HPDE6-E6E7 (cell line): ENCODE measurements at regions not wholly inside any gene's neighbourhood (a gene's known extent, or its start where the extent isn't known, plus 50 kb on each side); places are given as distances from the start of the nearest gene placed in this dataset.
"Not testable (repeated sequence)": the region's sequence is repeated elsewhere in the genome, so short reads cannot be mapped to it uniquely, and the experiment has no call there.

Experiments used
- DNase-seq: peaks from one replicate; pipeline ENCODE4 v3.0.0; 2011; ENCODE audit warnings: missing footprints; ENCODE audit errors: extremely low spot score

DNA sequence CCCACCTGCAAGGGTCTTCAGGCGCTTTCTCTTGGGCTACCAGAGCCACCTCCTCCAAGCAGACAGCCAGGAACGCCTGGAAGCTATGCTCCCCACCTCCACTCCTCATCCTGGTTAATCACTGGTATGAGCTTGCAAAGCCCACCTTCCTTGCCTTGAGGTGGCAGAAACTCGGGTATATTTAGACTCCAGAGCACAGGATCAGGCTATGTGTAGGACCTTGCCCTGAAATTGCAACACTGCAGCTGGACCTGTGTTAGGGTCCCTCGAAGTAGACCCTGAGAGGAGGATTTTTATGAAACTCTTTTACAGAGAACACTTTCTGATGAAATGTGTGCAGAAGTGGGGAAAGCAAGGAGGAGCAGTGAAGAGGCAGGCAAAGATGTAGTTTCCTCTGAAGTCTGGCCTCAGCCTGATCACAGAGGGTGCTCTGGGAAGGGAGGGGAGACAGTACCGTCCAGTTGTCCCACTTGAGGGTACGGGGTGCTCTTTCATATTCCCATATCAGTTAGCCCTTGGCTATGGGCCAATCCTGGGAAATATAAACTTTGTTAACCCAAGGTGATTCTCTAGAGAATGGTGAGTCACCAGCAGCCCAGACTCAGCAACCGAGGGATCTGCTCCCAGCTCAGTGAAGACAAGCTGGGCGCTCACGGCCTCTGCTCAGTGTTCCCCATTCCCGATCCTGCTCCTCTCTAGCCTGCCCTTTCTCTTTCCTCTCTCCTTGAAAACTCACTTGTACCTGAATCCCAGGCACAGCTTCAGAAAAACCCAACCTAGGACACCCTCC, 157.9 kb downstream of the UQCRFS1 start:
- no peak for DNase-seq

DNA sequence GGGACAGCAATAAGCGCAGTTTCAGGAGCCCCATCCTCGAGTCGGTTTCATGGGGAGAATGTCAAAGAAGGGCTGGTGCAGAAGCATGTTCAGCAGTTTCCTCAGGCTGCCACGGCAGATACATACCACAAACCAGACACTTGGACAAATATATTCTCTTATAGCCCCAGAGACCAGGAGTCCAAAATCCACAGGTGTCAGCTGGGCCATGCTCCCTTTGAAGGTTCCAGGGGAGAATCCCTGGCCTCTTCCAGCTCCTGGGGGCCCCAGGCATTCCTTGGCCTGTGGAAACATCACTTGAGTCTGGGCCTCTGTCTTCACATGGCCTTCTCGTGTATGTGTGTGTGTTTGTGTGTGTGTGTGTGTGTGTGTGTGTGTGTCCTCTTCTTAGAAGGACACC, 164.1 kb downstream of the UQCRFS1 start:
- DNase-seq: no peak

DNA sequence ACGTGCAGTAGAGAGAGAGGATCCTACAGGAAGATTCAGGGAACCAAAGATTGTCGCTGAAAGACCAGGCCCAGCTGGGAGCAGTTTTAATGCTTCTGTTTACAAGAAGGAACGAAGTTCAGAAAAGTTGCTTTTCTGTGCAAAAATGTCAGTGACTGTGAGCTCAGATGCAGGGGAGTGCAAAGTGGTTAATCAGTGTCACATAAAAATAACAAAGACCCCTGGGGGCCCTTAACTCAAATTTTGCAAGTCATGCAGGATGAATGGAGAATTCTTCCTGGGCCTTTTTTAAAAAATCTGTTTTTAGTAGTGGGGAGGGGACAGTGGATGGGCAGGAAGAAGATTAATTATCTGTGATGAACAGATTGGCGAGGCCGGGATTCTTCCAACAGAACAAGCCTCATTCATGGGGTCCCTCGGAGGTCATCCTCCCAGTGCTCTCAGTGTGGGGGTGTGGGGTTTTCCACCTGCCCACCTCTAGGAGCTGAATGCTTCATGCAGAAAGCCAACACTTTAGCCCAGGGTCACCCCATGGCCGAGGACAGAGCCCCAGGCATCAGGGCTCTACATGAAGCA, 167.2 kb downstream of the UQCRFS1 start:
- no peak for DNase-seq

DNA sequence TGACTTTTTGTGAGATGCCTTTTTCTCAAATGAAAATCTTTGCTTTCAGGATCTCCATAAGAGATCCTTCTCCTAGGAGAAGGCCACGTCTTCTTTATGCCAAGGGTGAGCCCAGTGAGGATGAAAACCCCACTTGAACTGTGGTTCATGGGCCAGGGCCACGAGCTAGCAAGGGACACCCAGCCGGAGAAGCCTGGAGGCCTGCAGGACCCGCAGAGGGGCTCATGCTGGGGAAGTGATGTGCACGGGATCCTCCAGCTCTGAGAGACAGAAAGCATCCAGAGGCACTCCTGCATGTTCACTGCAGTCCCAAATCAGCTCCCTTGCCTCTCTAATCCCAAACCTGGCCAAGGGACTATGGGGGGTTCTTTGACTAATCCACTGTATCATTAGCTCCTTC, 168.9 kb downstream of the UQCRFS1 start:
- no peak for DNase-seq

DNA sequence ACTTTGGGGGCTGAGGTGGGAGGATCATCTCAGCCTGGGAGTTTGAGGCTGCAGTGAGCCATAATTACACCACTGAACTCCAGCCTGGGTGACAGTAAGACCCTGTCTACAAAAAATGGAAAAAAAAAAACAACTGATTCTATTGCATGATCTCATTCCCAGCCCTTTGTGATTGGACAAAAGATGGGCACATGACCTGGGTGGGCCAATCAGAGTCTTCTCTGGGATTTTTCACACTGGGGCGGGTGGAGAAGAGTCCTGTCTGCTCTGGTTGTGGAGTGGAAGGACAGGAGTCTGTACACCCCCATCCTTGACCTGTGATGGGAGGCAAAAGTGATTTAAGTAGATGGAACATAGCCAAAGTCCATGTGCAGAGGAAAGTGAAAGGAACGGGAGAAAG, 170.5 kb downstream of the UQCRFS1 start:
- DNase-seq: no peak

DNA sequence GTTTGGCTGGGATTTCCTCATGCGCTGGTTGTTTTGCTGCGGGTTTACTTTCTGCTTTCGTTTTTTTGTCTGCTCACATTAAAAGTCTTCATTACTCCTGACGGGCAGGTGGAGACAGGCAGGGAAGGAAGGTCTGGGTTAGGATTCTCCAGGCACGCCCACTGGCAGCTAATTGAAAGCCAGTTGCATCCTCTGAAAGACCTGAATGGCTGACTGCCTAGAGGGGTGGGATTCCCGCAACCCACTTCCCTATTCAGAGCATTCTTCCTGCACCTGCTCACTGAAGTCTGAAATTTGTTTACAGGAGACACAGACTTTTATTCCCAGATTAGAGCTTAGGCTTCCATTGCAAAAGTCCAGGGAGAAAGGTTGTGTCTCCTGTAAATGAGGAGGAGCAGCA, 172.0 kb downstream of the UQCRFS1 start:
- DNase-seq: no peak

DNA sequence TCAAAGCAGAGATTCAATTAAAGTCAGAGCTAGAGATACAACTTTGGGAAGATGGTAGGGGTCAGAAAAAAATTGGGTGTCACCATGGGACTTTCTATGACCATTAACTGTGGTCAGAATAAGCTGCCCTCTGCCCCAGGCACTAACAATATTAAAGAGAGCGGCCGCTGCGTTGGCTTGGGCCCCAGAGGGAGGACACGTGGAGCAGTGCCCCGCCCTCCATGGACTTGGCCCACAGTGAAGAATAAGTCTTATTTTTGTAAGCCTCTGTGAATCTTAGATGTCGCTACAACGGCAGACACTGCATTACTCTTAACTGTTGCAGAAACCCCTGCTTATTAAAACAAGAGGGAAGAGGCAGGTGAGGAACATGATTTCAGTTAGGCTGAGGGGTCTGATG, 172.7 kb downstream of the UQCRFS1 start:
- no peak for DNase-seq

DNA sequence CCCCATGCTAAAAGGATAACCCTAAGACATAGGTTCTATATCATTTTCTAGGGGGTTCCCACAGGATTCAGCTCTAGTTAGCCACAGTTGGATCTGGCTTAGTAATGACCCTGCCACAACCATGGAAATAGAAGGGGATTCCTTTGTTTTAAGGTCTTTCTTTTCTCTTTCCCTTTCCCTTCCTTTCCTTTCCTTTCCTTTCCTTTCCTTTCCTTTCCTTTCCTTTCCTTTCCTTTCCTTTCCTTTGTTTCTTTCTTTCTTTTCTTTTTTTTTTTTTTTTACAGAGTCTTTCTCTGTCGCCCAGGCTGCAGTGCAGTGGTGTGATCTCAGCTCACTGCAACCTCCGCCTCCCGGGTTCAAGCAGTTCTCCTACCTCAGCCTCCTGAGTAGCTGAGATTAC, 173.9 kb downstream of the UQCRFS1 start:
- DNase-seq: not testable (repeated sequence)

DNA sequence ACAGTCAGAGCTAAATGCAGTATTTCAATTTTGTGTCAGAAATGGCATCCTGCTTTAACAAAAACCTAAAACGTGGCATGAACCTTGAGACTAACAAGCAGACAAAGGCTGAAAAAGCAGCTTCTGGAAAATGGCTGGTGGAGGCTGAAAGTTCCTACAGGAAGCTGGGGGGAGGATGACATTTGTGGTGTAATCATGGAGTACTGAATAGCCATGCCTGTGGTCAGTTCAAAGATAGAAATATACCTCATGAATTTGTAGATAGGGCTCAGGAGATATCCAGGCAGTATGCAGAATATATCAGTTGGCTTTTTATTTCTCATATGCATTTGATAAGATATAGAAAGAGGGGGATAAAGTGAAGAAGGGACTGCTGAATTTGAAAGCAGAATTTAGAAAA, 181.7 kb downstream of the UQCRFS1 start:
- DNase-seq: no peak

DNA sequence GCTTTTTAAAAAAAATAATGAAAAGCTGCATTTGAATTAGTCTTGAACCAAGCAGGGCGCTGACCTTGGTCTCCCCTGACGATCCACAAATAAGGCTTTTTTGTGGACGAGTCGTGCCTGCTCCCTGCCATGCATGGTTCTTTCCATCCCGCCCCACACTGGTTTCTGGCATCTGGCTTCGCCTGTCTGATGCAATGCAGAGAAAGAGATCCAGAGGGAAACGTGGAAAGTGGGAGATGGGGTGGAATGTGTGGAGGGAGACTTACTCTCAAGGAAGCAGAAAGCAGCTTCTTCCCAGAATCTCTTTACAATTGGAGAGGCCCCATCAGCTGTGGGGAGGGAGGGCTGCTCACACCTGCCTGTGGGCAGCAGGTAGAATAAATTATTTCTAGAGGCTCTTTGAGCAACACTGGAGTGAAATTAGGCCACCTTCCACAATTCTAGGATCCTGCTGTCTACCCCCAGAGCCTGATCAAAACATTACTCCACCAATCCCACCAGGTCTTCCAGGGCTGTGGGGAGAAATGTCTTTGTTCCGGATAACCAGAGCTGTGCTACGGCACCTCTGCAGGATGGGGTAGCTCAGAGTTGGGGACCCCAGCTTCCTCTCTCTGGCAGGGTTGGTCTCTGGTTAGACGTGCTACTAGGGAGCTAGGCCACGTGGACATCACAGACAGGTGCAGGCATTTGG, 183.5 kb downstream of the UQCRFS1 start:
- no peak for DNase-seq

DNA sequence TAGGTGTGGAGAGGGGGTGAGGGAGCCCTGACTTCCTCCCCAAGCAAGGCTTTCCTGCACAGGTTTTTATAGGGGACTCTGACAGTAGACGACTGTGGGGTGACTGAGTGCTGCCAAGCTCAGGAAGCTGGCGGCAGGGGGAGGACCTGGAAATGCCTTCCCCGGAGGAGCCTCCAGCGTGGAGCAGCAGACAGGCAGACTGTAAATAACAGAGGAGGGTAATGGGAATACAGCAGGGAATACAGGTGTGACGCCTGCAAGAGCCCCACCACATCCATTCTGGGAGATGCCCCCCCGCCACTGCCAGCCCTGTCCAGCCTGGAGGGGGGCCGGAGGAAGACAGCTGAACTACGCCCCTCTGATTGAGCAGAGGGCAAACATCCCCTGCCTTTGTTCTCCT, 190.4 kb downstream of the UQCRFS1 start:
- no peak for DNase-seq

DNA sequence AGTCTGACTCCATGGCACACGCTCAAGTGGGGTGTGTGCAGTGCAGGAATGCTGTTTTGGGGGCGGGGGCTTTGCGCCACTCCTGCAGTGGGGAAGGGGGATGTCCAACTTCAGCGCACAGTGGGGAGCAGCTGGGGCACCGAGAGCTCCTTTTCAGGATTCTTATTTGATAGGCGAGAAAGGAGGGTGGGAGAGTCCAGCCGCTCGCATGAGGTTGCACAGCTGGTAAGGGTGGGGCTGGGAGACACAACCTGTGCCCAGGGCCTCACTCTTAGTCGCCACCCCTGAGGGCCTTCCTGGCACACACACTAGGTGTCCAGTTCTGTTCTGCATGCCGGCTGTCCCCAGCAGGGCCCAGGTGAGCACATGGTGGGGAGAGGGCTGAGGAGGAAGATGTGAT, 190.8 kb downstream of the UQCRFS1 start:
- no peak for DNase-seq

DNA sequence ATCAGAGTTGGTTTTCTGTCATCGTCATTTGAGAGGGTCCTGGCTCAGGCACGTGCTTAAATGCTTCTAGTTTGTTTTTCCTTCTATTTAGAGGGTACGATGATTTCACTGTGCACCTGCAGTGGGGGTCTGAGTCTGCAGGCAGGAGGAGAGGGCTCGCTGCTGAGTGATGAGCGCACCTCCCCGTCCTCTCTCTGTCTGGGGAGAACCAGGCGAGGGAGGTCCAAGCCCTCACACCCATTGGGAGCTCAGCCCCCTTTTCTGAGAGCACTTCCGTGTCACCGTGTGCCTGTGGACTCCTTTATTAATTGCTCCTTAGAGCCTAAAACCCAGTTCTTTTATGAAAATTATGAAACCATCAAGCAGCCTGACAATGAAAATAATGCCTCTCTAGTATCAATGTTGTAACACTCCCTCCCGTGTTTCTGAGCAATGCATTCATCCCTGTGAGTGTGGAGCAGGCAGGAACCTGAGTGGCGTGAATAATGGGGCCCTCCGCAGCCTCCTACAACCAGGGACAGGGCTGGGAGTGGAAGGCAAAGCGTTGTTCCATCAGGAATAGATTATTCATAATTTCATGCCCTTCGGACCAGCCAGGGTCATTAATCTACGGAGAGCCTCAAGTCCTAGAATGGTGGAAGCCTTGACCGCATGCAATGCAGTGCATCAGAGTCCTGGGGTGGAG, 191.6 kb downstream of the UQCRFS1 start:
- DNase-seq: no peak

DNA sequence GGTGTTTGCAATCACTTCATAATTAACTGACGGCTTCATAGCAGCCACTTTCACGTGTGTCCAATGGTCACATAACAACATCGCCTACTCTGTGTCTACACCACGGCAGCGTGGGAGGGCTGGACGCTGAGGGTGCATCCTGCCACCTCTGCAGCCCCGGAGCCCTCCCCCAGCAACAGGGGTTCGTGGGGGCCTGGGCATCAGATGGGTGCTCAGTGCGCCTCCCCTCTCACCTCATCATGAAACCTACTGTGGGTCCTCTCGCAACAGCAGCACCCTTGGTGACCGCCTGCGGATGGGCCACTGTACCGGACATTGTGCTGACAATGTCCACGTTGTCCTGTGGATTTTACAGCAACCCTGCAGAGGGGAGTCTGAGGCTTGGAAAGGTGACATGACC, 193.5 kb downstream of the UQCRFS1 start:
- DNase-seq: no peak

DNA sequence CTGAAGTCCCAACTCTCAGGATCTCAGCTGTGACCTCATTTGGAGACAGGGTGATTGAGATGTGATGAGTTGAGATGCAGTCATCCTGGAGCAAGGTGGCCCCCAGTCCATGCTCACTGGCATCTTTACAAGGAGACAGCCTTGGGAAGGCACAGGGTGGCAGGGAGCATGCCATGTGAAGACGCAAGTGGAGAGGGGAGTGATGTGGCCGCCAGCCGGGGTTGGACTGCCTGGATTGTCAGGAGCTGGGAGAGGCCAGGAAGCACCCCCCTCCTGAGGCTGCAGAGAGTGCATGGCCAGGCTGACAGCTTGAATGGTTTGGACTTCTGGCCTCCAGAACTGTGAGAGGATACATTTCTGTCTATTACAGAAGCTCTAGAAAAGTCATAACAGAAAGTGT, 194.4 kb downstream of the UQCRFS1 start:
- no peak for DNase-seq

DNA sequence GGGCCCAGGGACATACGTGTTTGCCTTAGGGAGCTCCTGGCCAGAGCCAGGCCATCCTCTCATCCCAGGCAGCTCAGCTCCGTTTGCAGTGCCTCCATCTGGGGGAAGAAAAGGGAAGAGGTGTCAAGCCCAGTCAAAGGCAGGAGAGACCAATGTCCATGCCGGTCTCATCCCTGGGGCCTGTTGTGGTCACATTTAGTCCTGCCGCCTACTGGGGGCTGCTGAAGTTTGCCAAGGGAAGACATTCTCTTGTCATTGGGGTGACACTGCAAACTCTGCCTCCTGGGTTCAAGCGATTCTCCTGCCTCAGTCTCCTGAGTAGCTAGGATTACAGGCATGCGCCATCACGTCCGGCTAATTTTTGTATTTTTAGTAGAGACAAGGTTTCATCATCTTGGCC, 195.2 kb downstream of the UQCRFS1 start:
- DNase-seq: no peak

DNA sequence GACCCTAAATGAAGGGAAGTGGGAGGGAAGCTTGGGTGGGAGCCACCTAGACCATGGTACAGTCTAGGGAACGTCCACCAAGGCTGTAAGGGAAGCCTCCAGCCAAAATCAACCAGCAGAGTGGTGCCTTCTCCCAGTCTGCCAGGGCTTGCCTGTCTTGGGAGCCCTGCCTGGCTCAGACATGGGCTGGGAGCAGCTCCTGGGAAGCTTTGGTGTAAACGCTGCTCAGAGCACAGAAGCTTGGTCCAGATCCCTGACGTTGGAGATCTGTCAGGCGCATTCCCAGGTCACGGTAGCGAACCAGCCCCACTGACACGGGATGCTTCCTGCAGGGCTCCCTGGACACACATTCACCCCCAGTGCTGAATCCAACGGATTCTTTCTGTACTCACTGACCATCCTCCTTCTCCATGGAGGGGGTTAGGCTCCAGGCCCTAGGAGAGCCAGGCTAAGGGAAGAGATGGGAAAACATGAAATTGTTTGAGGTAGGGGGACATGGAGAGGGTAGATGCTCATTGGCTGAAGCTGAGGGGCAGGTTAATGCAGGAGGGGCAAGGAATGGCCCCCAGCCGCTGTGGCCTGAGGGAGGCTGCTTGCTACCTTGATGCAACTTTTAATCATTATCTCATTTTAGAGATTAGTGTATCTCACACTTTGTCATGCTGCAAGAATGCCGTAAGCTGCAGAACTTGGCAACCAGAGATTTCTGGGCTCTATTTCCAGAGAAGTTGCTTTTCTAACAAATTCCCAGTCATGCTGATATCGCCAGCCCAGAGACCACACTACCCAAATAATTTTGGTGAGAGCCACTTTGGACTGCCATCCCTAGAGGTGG, 195.8 kb downstream of the UQCRFS1 start:
- no peak for DNase-seq

DNA sequence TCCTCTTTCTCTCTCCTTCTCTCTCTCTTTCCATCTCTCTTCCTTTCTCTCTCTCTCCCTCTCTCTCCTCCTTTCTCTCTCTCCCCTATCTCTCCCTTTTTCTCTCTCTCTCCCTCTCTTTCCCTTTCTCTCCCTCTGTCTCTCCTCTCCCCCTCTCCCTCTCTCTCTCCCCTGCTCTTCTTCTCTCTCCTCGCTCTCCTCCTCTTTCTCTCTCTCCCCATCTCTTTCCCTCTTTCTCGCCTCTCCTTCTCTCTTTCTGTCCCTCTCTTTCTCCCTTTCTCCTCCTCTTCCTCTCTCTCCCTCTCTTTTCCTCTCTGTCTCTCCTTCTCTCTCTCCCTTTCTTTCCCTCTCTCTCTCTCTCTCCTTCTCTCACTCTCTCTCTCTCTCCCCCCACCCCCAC, 196.6 kb downstream of the UQCRFS1 start:
- no peak for DNase-seq

DNA sequence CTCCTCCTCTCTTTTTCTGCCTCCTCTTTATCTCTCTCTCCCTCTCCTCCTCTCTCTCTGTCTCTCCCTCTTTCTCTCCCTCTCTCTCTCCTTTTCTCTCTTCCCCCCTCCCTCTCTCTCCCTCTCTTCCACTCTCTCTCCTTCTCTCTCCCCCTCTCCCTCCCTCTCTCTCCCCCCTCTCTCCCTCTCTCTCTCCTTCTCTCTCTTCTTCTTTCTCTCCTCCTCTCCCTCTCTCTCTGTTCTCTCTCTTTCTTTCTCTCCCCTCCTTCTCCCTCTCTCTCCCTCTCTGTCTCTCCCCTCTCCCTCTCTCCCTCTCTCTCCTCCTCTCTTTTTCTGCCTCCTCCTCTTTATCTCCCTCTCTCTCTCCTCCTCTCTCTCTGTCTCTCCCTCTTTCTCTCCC, 197.4 kb downstream of the UQCRFS1 start:
- no peak for DNase-seq

DNA sequence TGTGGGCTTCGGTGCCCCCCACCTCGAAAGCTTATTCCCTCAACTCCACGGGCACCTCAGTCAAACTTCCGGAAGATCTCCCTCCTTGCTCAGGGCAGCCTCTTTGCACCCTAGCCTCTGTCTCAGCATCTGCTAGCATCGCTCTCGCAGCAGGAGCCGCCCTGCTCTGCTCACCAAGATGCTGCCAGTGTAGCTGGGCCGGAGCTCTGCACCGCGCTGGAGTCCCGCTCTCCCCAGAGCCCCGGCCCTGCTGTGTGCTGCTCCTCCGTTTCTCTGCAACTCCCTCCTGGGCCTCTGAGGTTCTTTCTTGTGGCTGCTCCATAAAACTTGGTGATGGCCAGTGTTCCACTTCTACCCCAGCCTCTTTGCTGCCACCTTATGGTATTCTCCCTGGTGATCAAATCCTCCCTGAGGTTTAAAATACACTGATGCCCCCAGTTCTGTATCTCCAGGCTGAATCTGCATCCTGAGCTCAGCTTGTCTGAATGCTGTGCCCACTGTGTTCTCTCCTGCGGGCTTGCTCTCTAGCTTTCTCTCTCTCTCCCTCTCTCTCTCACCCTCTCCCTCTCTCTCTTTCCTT, 198.0 kb downstream of the UQCRFS1 start:
- DNase-seq: no peak

DNA sequence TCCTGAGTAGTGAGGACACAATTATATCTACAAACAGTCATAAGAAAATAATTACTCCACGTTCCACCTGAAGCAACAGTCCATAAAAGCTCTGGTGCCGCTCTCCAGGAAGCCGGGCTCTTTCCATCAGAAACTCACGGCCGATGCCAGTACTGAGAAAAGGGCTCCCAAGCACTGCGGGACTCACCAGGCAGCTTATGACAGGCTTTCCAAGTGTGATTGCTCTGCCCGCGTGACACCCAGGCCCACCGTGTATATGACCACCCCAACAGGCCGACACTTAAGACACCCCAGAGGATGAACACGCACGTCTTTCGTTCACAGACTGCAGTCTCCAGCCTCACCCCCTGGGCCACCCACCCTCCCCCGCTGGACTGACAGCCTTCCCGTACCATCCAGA, 199.0 kb downstream of the UQCRFS1 start:
- DNase-seq: no peak
